PC-3 (cell line): ENCODE measurements at regions not wholly inside any gene's neighbourhood (a gene's known extent, or its start where the extent isn't known, plus 50 kb on each side); places are given as distances from the start of the nearest gene placed in this dataset.

Source experiments
- CTCF ChIP-seq: fragments of 300-600 bp; sonication (generic); conservative IDR thresholded peaks from 2 replicates; pipeline ENCODE4 v1.5.1; 2017; ENCODE audit warnings: antibody characterized with exemption, low read depth, mild to moderate bottlenecking, low read length
- EZH2 ChIP-seq: fragments of 300-600 bp; sonication (generic); IDR thresholded peaks from one replicate; pipeline ENCODE4 v1.6.1; 2017; ENCODE audit warnings: antibody characterized with exemption, mild to moderate bottlenecking, low read length; ENCODE audit not compliant: unreplicated experiment
- EZH2phosphoT487 ChIP-seq: fragments of 300-600 bp; sonication (generic); IDR thresholded peaks from 2 replicates; pipeline ENCODE4 v1.6.1; 2018; ENCODE audit warnings: mild to moderate bottlenecking, antibody characterized with exemption, low read length, borderline replicate concordance

GRCh38 chr15:81954158-81954783, 91.5 kb downstream of the MEX3B start:
- TF ChIP-seq EZH2, result no peak
- no peak for TF ChIP-seq CTCF
- no peak for TF ChIP-seq EZH2phosphoT487
